ENCODE measurements at regions not wholly inside any gene's neighbourhood (a gene's known extent, or its start where the extent isn't known, plus 50 kb on each side); places are given as distances from the start of the nearest gene placed in this dataset.

GRCh38 chr9:13816837-13817236 is 497.1 kb downstream of the NFIB start:
- ATAC-seq = no peak
- TF ChIP-seq PATZ1 (CRISPR knock-in tag; IDR thresholded peaks at IDR 0.05; ENCODE audit: borderline replicate concordance) = no peak
- no peak for TF ChIP-seq POU6F1 (CRISPR knock-in tag; IDR thresholded peaks at IDR 0.05; ENCODE audit: borderline replicate concordance, low read depth)
- TF ChIP-seq BACH2 (CRISPR knock-in tag; IDR thresholded peaks at IDR 0.05; ENCODE audit: borderline replicate concordance) = no peak
- TF ChIP-seq ZFP3 (CRISPR knock-in tag; IDR thresholded peaks at IDR 0.05) = no peak
- TF ChIP-seq ISL1 (CRISPR knock-in tag; IDR thresholded peaks at IDR 0.05) = no peak
- no peak for TF ChIP-seq GLIS3 (CRISPR knock-in tag; IDR thresholded peaks at IDR 0.05)
- TF ChIP-seq ZFP30 (CRISPR knock-in tag; IDR thresholded peaks at IDR 0.05) = no peak
- no peak for TF ChIP-seq ZC3H10 (CRISPR knock-in tag; IDR thresholded peaks at IDR 0.05)
- no peak for TF ChIP-seq TSHZ2 (CRISPR knock-in tag; IDR thresholded peaks at IDR 0.05)
- TF ChIP-seq ZNF8 (CRISPR knock-in tag; IDR thresholded peaks at IDR 0.05) = no peak
- TF ChIP-seq CSDC2 (CRISPR knock-in tag; IDR thresholded peaks at IDR 0.05) = no peak
- TF ChIP-seq PPARA (CRISPR knock-in tag; IDR thresholded peaks at IDR 0.05; ENCODE audit: borderline replicate concordance) = no peak

GRCh38 chr9:13814647-13815400 is 499.1 kb downstream of the NFIB start:
- TF ChIP-seq CSRNP3 (CRISPR knock-in tag; IDR thresholded peaks at IDR 0.05) = no peak
- TF ChIP-seq ARNTL (CRISPR knock-in tag; IDR thresholded peaks at IDR 0.05; ENCODE audit: borderline replicate concordance, low read depth) = no peak
- TF ChIP-seq TSHZ2 (CRISPR knock-in tag; IDR thresholded peaks at IDR 0.05) = no peak
- TF ChIP-seq ZFP30 (CRISPR knock-in tag; IDR thresholded peaks at IDR 0.05) = no peak
- no peak for TF ChIP-seq ZNF8 (CRISPR knock-in tag; IDR thresholded peaks at IDR 0.05)
- TF ChIP-seq RARB (CRISPR knock-in tag; IDR thresholded peaks at IDR 0.05) = no peak
- TF ChIP-seq ESRRG (CRISPR knock-in tag; IDR thresholded peaks at IDR 0.05) = no peak
- no peak for TF ChIP-seq ISL1 (CRISPR knock-in tag; IDR thresholded peaks at IDR 0.05)
- no peak for TF ChIP-seq ZNF70 (CRISPR knock-in tag; IDR thresholded peaks at IDR 0.05)
- no peak for TF ChIP-seq PATZ1 (CRISPR knock-in tag; IDR thresholded peaks at IDR 0.05; ENCODE audit: borderline replicate concordance)
- no peak for ATAC-seq

Measured in SK-N-SH treated with all-trans-retinoic acid at 6 μM for 48 hours (cell line).